Coronary artery (tissue), 2 donors: ENCODE measurements at regions not wholly inside any gene's neighbourhood (a gene's known extent, or its start where the extent isn't known, plus 50 kb on each side); places are given as distances from the start of the nearest gene placed in this dataset.

Source experiments
- DNase-seq: peaks from one replicate; pipeline ENCODE4 v3.0.0-alpha.2; 2017; ENCODE audit warnings: low spot score
- H3K27ac ChIP-seq, 2 donors: fragments of 200-600 bp; sonication (generic); one replicate each; pipeline ENCODE4 v1.5.1; 2016 to 2019
- H3K4me3 ChIP-seq: fragments of 200-600 bp; sonication (generic); 2 replicates; pipeline ENCODE4 v1.5.1; 2016; ENCODE audit warnings: mild to moderate bottlenecking, moderate library complexity
- TF ChIP-seq, protein P1 (sequence below): fragments of 200-600 bp; sonication (generic); IDR thresholded peaks from one replicate; pipeline ENCODE4 v1.5.1; 2019; ENCODE audit warnings: antibody characterized with exemption

DNA sequence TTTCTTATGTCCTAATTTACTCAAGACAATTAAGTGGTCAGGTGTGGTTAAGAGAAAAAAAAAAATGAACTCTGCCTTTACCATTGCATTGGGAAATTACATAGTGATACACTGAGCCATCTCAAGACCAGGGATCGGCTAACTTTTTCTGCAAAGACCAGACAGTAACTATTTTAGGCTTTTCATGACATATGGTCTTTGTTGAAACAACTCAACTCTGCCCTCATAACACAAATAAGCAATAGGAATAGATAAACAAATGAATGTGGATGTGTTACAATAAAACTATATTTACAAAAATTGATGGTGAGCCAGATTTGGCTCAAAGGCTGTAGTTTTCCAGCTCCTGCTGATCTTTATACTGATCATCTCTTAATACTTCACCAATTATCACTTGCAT lies 632.6 kb upstream of the INTU start:
- Histone ChIP-seq H3K4me3 (no peak overlapping the region), H3K27ac (no peak overlapping the region)
- TF ChIP-seq, protein P1, sequence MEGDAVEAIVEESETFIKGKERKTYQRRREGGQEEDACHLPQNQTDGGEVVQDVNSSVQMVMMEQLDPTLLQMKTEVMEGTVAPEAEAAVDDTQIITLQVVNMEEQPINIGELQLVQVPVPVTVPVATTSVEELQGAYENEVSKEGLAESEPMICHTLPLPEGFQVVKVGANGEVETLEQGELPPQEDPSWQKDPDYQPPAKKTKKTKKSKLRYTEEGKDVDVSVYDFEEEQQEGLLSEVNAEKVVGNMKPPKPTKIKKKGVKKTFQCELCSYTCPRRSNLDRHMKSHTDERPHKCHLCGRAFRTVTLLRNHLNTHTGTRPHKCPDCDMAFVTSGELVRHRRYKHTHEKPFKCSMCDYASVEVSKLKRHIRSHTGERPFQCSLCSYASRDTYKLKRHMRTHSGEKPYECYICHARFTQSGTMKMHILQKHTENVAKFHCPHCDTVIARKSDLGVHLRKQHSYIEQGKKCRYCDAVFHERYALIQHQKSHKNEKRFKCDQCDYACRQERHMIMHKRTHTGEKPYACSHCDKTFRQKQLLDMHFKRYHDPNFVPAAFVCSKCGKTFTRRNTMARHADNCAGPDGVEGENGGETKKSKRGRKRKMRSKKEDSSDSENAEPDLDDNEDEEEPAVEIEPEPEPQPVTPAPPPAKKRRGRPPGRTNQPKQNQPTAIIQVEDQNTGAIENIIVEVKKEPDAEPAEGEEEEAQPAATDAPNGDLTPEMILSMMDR: no peak
- DNase-seq: no peak

DNA sequence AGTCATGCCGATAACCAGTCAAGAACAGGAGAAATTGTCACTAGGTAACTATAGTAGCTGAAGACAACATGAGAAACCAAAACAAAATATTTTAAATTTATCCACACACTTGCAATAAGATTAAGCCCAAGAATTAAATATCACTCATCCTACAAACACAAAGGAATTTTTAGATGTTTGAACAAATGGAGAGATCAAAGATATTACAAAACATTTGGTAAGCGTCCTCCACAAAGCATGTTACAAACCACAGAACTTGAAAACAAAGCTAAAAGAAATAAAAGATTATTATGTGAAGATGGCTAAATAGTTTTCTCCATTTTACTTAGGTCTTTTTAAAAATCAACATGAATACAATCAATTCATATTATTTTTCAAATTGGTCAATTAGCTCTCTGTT lies 631.9 kb upstream of the INTU start:
- no peak for DNase-seq
- Histone ChIP-seq H3K4me3 (no peak overlapping the region), H3K27ac (no peak overlapping the region)
- TF ChIP-seq, protein P1: no peak

DNA sequence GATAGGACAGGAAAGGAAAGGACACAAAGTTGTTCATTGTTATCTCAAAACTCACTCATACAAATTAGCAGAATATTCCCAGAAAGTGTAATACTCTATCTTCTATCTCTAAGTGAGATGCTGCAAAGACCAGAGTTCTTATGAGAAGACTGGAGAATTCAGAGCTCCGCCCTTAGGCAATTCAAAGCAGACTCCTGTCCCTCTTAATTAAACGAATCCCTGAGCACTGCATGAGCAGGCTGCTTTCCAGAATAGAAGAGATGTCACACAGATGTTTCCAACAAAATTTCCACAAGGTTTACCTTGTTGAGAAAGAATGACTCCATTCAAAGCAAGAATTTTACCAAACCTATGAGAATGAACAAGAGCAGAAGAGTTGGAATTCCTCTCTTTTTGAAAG lies 630.8 kb upstream of the INTU start:
- Histone ChIP-seq H3K27ac (no peak overlapping the region), H3K4me3 (no peak overlapping the region)
- TF ChIP-seq, protein P1: no peak
- no peak for DNase-seq

DNA sequence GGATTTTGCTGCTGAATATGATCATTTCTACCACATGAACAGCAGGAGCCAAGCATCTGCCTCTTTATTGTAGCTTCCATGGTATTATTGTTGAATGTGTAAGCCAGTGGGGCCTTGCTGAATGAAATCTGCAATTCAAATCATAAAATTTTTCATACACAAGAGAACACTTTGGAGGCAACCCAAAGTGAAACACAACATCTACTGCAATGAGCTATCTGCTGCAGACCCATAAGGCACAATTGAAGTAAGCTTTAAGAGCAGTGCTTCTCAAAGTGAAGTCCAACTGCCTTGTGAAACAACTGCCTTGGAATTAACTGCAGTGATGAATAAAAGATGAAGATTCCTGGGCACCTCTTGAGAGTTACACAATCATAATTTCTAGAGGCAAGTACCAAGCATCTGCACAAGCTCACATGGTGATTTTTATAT lies 626.3 kb upstream of the INTU start:
- no peak overlapping the region for H3K4me3 ChIP-seq
- no peak overlapping the region for H3K27ac ChIP-seq
- TF ChIP-seq, protein P1: no peak
- DNase-seq: no peak

DNA sequence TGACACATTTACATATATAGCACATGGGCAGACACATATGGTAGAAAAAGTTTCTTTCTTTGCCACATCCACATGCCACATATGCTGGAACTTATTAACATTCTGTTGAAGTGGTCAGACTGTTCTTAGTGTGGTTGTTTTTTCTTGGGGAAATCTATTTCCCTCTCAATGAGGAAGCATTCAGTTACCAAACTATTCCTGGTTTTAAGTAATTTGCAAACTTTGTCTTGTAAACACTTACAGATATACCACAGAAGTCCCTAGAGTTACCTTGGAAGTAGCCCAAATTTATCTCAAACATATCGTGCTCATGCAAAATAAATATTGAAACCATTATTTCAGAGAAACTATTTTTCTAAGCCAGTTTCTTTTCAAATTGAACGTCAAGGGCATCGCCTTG lies 625.5 kb upstream of the INTU start:
- H3K4me3 ChIP-seq: no peak overlapping the region
- TF ChIP-seq, protein P1: no peak
- DNase-seq: no peak
- H3K27ac ChIP-seq: no peak overlapping the region

DNA sequence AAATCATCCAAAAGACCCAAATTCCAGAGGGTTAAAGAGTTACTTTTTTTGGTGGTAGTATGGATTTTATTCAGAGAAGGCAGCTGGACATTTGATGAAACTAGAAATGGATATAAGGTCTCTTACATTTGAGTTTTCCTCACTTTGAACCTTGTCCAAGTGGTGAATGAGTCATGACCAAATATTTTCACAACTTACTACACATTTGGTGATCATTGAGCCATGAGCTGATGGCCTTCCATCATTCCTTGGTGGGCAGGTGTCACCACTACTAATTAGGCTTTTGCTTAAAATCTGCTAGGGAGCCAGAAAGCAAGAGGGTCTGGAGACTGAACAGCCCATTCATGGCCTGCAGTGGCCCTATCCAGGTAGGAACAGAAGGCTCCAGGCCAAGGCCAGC lies 620.2 kb upstream of the INTU start:
- TF ChIP-seq, protein P1: no peak
- Histone ChIP-seq H3K27ac (no peak overlapping the region), H3K4me3 (no peak overlapping the region)
- no peak for DNase-seq

DNA sequence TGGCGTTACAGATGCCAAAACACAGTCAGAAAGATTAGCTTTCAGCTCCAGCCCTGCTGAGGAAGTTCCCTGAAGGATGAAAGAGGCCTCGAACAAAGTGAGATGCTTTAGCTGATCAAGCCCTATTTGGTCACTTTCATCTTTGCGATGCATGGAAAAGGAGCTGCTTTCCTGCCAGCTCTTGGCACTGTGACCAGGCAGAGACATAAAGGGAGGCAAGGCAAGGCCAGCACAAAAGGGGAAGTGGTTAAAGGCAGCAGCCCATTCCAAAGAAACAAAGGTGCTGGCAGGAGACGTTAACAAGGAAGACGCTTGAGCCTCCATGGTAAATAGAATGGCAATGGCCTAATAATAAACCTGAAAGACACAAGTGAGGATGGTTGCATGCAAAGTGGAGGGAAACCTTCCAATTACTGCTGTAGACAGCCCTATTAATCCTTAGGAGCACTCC lies 617.1 kb upstream of the INTU start:
- no peak for DNase-seq
- TF ChIP-seq, protein P1: no peak
- no peak overlapping the region for H3K27ac ChIP-seq

More for the DNA sequence above, 617.1 kb upstream of the INTU start:
- H3K4me3 ChIP-seq: no peak overlapping the region
